Keratinocyte (primary cell): ENCODE measurements at regions not wholly inside any gene's neighbourhood (a gene's known extent, or its start where the extent isn't known, plus 50 kb on each side); places are given as distances from the start of the nearest gene placed in this dataset.

ENCODE experiments used
- CTCF ChIP-seq, 3 experiments: IDR thresholded peaks in 1 of 3; conservative IDR thresholded peaks in 1 of 3; optimal IDR thresholded peaks in 1 of 3; 2 replicates in 2 of 3; 3 replicates in 1 of 3; pipeline versions ENCODE3 to v1.5.1; 2011; ENCODE audit warnings: low read length in 3 of 3, mild to moderate bottlenecking in 3 of 3, moderate library complexity in 2 of 3, control low read depth in 1 of 3, inconsistent platforms in 1 of 3; ENCODE audit not compliant: insufficient read depth in 2 of 3; ENCODE audit errors: extremely low read depth in 1 of 3
- EZH2 ChIP-seq: IDR thresholded peaks from one replicate; pipeline ENCODE4 v1.6.1; 2012; ENCODE audit warnings: inconsistent platforms, mild to moderate bottlenecking, low read length, moderate library complexity

GRCh38 chr1:224879162-224879803, 50.2 kb upstream of the DNAH14 start:
- TF ChIP-seq CTCF (optimal IDR thresholded peaks at IDR 0.05 in 1 of 3, IDR thresholded peaks at IDR 0.05 in 1 of 3, conservative IDR thresholded peaks at IDR 0.05 in 1 of 3; ENCODE audit: extremely low read depth in 1 of 3, insufficient read depth in 2 of 3, low read length in 3 of 3) (no peak), EZH2 (no peak)
